Caco-2 (cell line): ENCODE measurements at regions not wholly inside any gene's neighbourhood (a gene's known extent, or its start where the extent isn't known, plus 50 kb on each side); places are given as distances from the start of the nearest gene placed in this dataset.
"Not testable (repeated sequence)": the region's sequence is repeated elsewhere in the genome, so short reads cannot be mapped to it uniquely, and the experiment has no call there.

ENCODE experiments used
- BruUV-seq: library from RNA; stranded (reverse); fragments of 400-500 nt; replicated peaks from 2 replicates; lab custom pipeline; 2021; lab: Mats Ljungman, UMichigan
- CTCF ChIA-PET: fragments of 300-600 bp; sonication (Branson Sonifier 250); formaldehyde crosslinking; loops from one replicate; lab custom pipeline; 2022; ENCODE audit warnings: antibody characterized with exemption; lab: Charles Lee
- POLR2A ChIA-PET: fragments of 300-600 bp; sonication (Branson Sonifier 250); formaldehyde crosslinking; loops from one replicate; lab custom pipeline; 2022; ENCODE audit warnings: antibody characterized with exemption; lab: Charles Lee
- DNase-seq, 2 experiments: peaks; one replicate each; pipeline versions ENCODE4 v3.0.0 to v3.0.0-alpha.2; 2020 to 2022
- H3K27me3 ChIP-seq: replicated peaks from 2 replicates; pipeline ENCODE4 v1.6.0; 2011; ENCODE audit warnings: low read length; ENCODE audit not compliant: control insufficient read depth, insufficient read depth
- H3K36me3 ChIP-seq: 2 replicates; pipeline ENCODE4 v1.5.1; 2011; ENCODE audit warnings: low read length; ENCODE audit not compliant: control insufficient read depth, insufficient read depth
- H3K4me1 ChIP-seq: fragments of 250-450 bp; sonication (Bioruptor Pico); 2 replicates; pipeline ENCODE4 v1.5.1; 2020; ENCODE audit warnings: mild to moderate bottlenecking
- H3K4me3 ChIP-seq: 2 replicates; pipeline ENCODE4 v1.5.1; 2011; ENCODE audit warnings: low read depth, mild to moderate bottlenecking, control low read depth, low read length
- H3K9me3 ChIP-seq: fragments of 250-450 bp; sonication (Bioruptor Pico); 2 replicates; pipeline ENCODE4 v1.5.1; 2020; ENCODE audit warnings: mild to moderate bottlenecking, moderate library complexity
- H3K27ac Mint-ChIP-seq: one replicate; pipeline ENCODE4 v1.8.0; 2022; ENCODE audit warnings: mixed read lengths; ENCODE audit not compliant: unreplicated experiment
- H3K27me3 Mint-ChIP-seq: one replicate; pipeline ENCODE4 v1.8.0; 2022; ENCODE audit warnings: mixed read lengths; ENCODE audit not compliant: insufficient read depth, unreplicated experiment
- H3K36me3 Mint-ChIP-seq: one replicate; pipeline ENCODE4 v1.8.0; 2022; ENCODE audit warnings: mild to moderate bottlenecking, mixed read lengths; ENCODE audit not compliant: insufficient read depth, unreplicated experiment
- H3K4me1 Mint-ChIP-seq: one replicate; pipeline ENCODE4 v1.8.0; 2022; ENCODE audit warnings: low read depth, mixed read lengths; ENCODE audit not compliant: unreplicated experiment
- H3K4me3 Mint-ChIP-seq: one replicate; pipeline ENCODE4 v1.8.0; 2022; ENCODE audit warnings: mild to moderate bottlenecking, moderate library complexity, mixed read lengths; ENCODE audit not compliant: unreplicated experiment
- H3K9me3 Mint-ChIP-seq: one replicate; pipeline ENCODE4 v1.8.0; 2022; ENCODE audit warnings: mixed read lengths; ENCODE audit not compliant: unreplicated experiment
- intact Hi-C: fragments of 100-400 bp; cut with micrococcal nuclease; formaldehyde crosslinking; loops from one replicate; pipeline ENCODE4 v1.10.0; 2022; ENCODE audit not compliant: unreplicated experiment

DNA sequence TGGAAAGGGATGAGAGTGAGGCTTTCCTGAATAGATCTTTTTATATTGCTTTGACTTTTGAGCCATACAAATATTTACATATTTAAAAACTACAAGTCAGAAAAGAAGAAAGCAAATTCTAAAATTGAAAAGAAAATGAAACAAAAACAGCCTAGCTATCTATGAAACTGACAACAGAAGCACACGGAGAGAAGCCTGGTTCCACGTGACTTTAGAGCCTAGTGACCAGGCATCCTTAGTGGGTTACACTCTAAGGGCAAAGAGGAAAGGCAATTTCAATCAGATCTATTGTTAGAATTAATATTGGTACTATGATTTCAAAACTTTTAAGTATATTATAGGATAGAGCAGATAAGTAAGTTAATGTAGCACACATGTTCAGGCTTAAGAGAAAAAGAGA lies 185.0 kb downstream of the KLRB1 start:
- H3K27ac Mint-ChIP-seq, H3K36me3 ChIP-seq, H3K9me3 Mint-ChIP-seq, BruUV-seq, H3K4me1 ChIP-seq, H3K4me1 Mint-ChIP-seq, H3K4me3 ChIP-seq, intact Hi-C loops, DNase-seq, H3K4me3 Mint-ChIP-seq, POLR2A ChIA-PET, H3K27me3 ChIP-seq, H3K9me3 ChIP-seq, H3K27me3 Mint-ChIP-seq: not testable (repeated sequence)
- CTCF ChIA-PET: interaction anchor here (0.7 kb wide), 1 partner anchor 115 kb away, joined by 4 read pairs; no protein-coding TSS in a partner anchor
- H3K36me3 Mint-ChIP-seq: peaks cover 17% of the 10 kb centered on the region

GRCh38 chr12:9421520-9422086 lies 186.1 kb downstream of the KLRB1 start:
- CTCF ChIA-PET, POLR2A ChIA-PET, H3K36me3 ChIP-seq, H3K27ac Mint-ChIP-seq, H3K27me3 ChIP-seq, H3K27me3 Mint-ChIP-seq, H3K4me3 ChIP-seq, H3K9me3 Mint-ChIP-seq, intact Hi-C loops, H3K4me1 Mint-ChIP-seq, DNase-seq, H3K9me3 ChIP-seq, BruUV-seq, H3K4me1 ChIP-seq, H3K4me3 Mint-ChIP-seq: not testable (repeated sequence)
- H3K36me3 Mint-ChIP-seq: peaks cover 13% of the 10 kb centered on the region

DNA sequence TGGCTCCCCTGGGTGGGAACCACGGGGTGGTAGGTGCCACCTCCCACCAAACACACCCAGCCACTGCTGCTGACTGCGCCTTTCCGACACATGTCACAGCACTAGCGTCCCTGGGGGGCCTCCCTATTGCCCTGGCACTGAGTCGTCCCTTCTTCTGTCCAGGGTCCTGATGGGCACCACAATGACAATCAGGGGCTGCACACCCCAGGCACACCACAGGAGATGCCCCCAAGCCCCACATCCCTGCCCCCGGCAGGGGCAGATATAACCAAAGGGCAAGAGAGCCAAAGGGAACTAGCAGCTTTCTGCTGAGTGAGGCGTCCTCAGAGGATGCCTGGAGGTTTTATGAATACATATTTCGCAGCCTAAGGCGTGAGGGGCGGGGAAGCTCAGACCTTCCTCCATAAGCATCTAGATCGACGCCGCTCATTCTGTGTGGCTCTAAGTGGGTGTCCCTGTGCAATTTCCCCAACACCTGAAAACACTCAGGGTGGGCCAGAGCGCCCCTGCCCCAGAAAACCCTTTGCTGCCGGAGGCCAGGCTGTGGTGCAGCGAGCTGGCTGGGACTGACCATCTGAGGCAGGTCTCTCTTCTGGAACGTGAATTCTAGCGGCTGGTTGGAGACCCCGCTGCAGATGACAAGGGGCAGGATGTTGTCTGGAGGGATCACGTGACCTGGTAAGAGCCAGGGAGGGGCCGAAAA lies 186.7 kb downstream of the KLRB1 start:
- H3K9me3 ChIP-seq, H3K4me3 ChIP-seq, H3K4me1 Mint-ChIP-seq, BruUV-seq, H3K27me3 Mint-ChIP-seq, H3K9me3 Mint-ChIP-seq, H3K4me3 Mint-ChIP-seq, H3K36me3 Mint-ChIP-seq, DNase-seq, H3K27me3 ChIP-seq, CTCF ChIA-PET, intact Hi-C loops, H3K27ac Mint-ChIP-seq, H3K4me1 ChIP-seq, H3K36me3 ChIP-seq, POLR2A ChIA-PET: not testable (repeated sequence)

GRCh38 chr12:9418669-9419041 lies 189.1 kb downstream of the KLRB1 start:
- H3K4me3 ChIP-seq, CTCF ChIA-PET, H3K36me3 ChIP-seq, H3K9me3 Mint-ChIP-seq, H3K27me3 Mint-ChIP-seq, H3K27me3 ChIP-seq, H3K9me3 ChIP-seq, H3K36me3 Mint-ChIP-seq, H3K4me1 ChIP-seq, DNase-seq, POLR2A ChIA-PET, H3K4me3 Mint-ChIP-seq, BruUV-seq, H3K4me1 Mint-ChIP-seq, H3K27ac Mint-ChIP-seq, intact Hi-C loops: not testable (repeated sequence)

DNA sequence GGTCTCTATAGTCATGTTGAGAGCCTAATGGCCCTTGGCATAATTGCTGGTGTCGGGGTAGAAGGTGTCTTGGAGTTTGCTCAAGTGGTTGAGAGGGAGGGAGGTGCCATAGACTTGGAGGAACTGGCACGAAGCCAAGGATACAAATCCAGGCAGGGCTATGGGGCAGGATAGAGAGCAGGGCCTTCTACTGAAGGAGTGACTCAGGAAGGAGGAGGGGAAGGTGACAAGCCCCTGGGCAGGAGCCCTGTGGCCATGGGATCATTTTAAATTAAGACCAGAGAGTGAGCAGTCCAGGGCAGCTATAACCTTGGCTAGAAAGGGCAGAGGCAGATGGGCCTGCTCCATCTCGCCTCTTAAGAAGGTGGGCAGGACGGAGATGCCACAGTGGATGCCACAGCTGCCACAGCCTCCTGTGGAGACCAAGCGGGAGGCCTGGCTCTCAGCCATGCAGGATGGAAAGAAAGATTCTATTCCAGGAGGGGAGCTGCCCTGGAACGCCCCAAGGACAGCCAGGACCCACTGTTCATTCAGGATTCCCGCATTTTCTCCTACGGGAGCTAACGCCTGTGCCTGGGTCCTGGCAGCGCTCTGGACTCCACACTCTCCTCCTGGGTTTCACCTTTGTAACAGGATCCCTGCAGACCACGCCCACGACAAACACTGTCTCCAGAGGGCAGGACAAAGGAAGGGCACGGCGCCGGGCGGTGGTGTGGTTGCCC lies 189.6 kb downstream of the KLRB1 start:
- H3K4me3 ChIP-seq, H3K27me3 Mint-ChIP-seq, H3K9me3 Mint-ChIP-seq, H3K27ac Mint-ChIP-seq, H3K4me1 Mint-ChIP-seq, CTCF ChIA-PET, H3K27me3 ChIP-seq, DNase-seq, H3K4me1 ChIP-seq, H3K4me3 Mint-ChIP-seq, BruUV-seq, intact Hi-C loops, H3K36me3 Mint-ChIP-seq, H3K36me3 ChIP-seq, POLR2A ChIA-PET, H3K9me3 ChIP-seq: not testable (repeated sequence)

GRCh38 chr12:9417341-9417740 lies 190.4 kb downstream of the KLRB1 start:
- H3K36me3 ChIP-seq, DNase-seq, POLR2A ChIA-PET, H3K9me3 Mint-ChIP-seq, H3K4me3 ChIP-seq, CTCF ChIA-PET, H3K27ac Mint-ChIP-seq, H3K4me1 ChIP-seq, H3K4me3 Mint-ChIP-seq, BruUV-seq, H3K27me3 Mint-ChIP-seq, H3K4me1 Mint-ChIP-seq, H3K9me3 ChIP-seq, H3K27me3 ChIP-seq, intact Hi-C loops: not testable (repeated sequence)
- peaks cover 11% of the 10 kb centered on the region for H3K36me3 Mint-ChIP-seq

- BruUV-seq, H3K36me3 ChIP-seq, H3K27me3 Mint-ChIP-seq, DNase-seq, H3K4me3 Mint-ChIP-seq, intact Hi-C loops, CTCF ChIA-PET, H3K4me1 ChIP-seq, H3K4me3 ChIP-seq, H3K27me3 ChIP-seq, H3K9me3 Mint-ChIP-seq, POLR2A ChIA-PET, H3K27ac Mint-ChIP-seq, H3K9me3 ChIP-seq, H3K4me1 Mint-ChIP-seq: not testable (repeated sequence)
- H3K36me3 Mint-ChIP-seq: peaks cover 11% of the 10 kb centered on the region
Observed at GRCh38 chr12:9416346-9416745, 191.4 kb downstream of the KLRB1 start.
